GM12878 (cell line): ENCODE measurements at regions not wholly inside any gene's neighbourhood (a gene's known extent, or its start where the extent isn't known, plus 50 kb on each side); places are given as distances from the start of the nearest gene placed in this dataset.

Experiments used
- ATAC-seq: fragments of 200-7000 bp; cut with Tn5 transposase; 3 replicates; pipeline ENCODE4 v1.9.1; 2020; ENCODE audit warnings: mild to moderate bottlenecking, moderate library complexity
- BruUV-seq: library from RNA; stranded (reverse); fragments of 400-500 nt; replicated peaks from 2 replicates; lab custom pipeline; 2021; lab: Mats Ljungman, UMichigan
- CTCF ChIA-PET: fragments of 300-600 bp; sonication (Branson Sonifier 250); formaldehyde crosslinking; extraction: SDS; loops from one replicate; lab custom pipeline; 2021; ENCODE audit warnings: inconsistent platforms; lab: Yijun Ruan, JAX
- POLR2A ChIA-PET: fragments of 350-600 bp; formaldehyde crosslinking; extraction: SDS; loops from one replicate; lab custom pipeline; 2021; ENCODE audit warnings: inconsistent platforms; lab: Charles Lee
- RAD21 ChIA-PET: fragments of 300-600 bp; sonication (Branson Sonifier 250); formaldehyde crosslinking; loops from one replicate; lab custom pipeline; 2023; ENCODE audit warnings: antibody characterized with exemption; ENCODE audit not compliant: unreplicated experiment; lab: Charles Lee
- SMC1A ChIA-PET: fragments of 300-600 bp; sonication (Branson Sonifier 250); formaldehyde crosslinking; loops from one replicate; lab custom pipeline; 2023; ENCODE audit not compliant: unreplicated experiment, uncharacterized antibody; lab: Charles Lee
- DNase-seq: peaks from one replicate; pipeline ENCODE4 v3.0.0-alpha.2; 2011; ENCODE audit warnings: low read depth, low spot score
- FAIRE-seq: peaks from 3 replicates; lab custom pipeline; 2011; peaks lifted over from hg19 to GRCh38; lab: Jason Lieb, UNC
- H2AFZ ChIP-seq: 2 replicates; pipeline ENCODE4 v1.6.0; 2011; ENCODE audit warnings: low read depth, low read length, control low read depth; ENCODE audit not compliant: control insufficient read depth
- H3K27ac ChIP-seq: 2 replicates; pipeline ENCODE4 v1.5.1; 2011; ENCODE audit warnings: control low read depth; ENCODE audit not compliant: control insufficient read depth, insufficient read depth
- H3K27me3 ChIP-seq, 2 experiments: replicated peaks in 1 of 2; 2 replicates each; pipeline versions ENCODE4 v1.6.0 to v1.6.1; 2011; ENCODE audit warnings: low read length in 1 of 2; ENCODE audit not compliant: control insufficient read depth in 2 of 2, insufficient read depth in 2 of 2
- H3K36me3 ChIP-seq, 2 experiments: 2 replicates each; pipeline ENCODE4 v1.5.1; 2011; ENCODE audit warnings: low read length in 1 of 2; ENCODE audit not compliant: control insufficient read depth in 2 of 2, insufficient read depth in 2 of 2
- H3K4me1 ChIP-seq: 2 replicates; pipeline ENCODE4 v1.6.1; 2011; ENCODE audit warnings: mild to moderate bottlenecking, low read length, moderate library complexity, mixed read lengths; ENCODE audit not compliant: control insufficient read depth, insufficient read depth
- H3K4me2 ChIP-seq: 2 replicates; pipeline ENCODE4 v1.6.0; 2011; ENCODE audit warnings: control low read depth; ENCODE audit not compliant: control insufficient read depth, insufficient read depth
- H3K4me3 ChIP-seq: fragments of 200-600 bp; sonication (generic); 2 replicates; pipeline ENCODE4 v1.5.1; 2016
- H3K79me2 ChIP-seq: 2 replicates; pipeline ENCODE4 v1.6.0; 2011; ENCODE audit warnings: low read length; ENCODE audit not compliant: control insufficient read depth, insufficient read depth
- H3K9ac ChIP-seq: 2 replicates; pipeline ENCODE4 v1.8.0; 2011; ENCODE audit warnings: low read length, control low read depth, mixed read lengths; ENCODE audit not compliant: control insufficient read depth, insufficient read depth
- H3K9me3 ChIP-seq: replicated peaks from 3 replicates; pipeline ENCODE4 v1.5.1; 2011; ENCODE audit warnings: mild to moderate bottlenecking, low read length; ENCODE audit not compliant: control insufficient read depth, insufficient read depth
- H4K20me1 ChIP-seq: 2 replicates; pipeline ENCODE4 v1.6.0; 2011; ENCODE audit not compliant: control insufficient read depth, insufficient read depth
- E2F8 ChIP-seq: fragments of 450-650 bp; IDR thresholded peaks from 2 replicates; pipeline ENCODE4 v1.6.1; 2018; ENCODE audit warnings: mild to moderate bottlenecking, low read depth, moderate library complexity; ENCODE audit not compliant: partially characterized antibody
- POLR2A ChIP-seq: IDR thresholded peaks from 2 replicates; pipeline ENCODE4 v1.6.1; 2011; ENCODE audit warnings: low read depth, mild to moderate bottlenecking, low read length
- RAD21 ChIP-seq: IDR thresholded peaks from 2 replicates; pipeline ENCODE4 v1.6.1; 2011; ENCODE audit warnings: mild to moderate bottlenecking, low read depth, low read length, moderate library complexity; ENCODE audit not compliant: insufficient read depth
- TARDBP ChIP-seq: IDR thresholded peaks from 2 replicates; pipeline ENCODE4 v1.6.1; 2016; ENCODE audit warnings: borderline replicate concordance
- ZNF592 ChIP-seq: fragments of 450-650 bp; IDR thresholded peaks from 2 replicates; pipeline ENCODE4 v1.6.1; 2017; ENCODE audit warnings: mild to moderate bottlenecking, moderate library complexity
- WGBS: methylation state at CpG from one replicate; pipeline ENCODE4 v1.1.6; 2016; ENCODE audit warnings: low lambda C conversion rate; ENCODE audit not compliant: insufficient replicate concordance, insufficient coverage; ENCODE audit errors: missing lambda C conversion rate; 5-methylcytosine and 5-hydroxymethylcytosine counted together
- in situ Hi-C: fragments of 300-500 bp; cut with MboI; formaldehyde crosslinking; loops from 9 replicates; pipeline ENCODE4 v1.14.3; 2018; ENCODE audit warnings: mixed read lengths
- intact Hi-C: fragments of 100-400 bp; cut with micrococcal nuclease; formaldehyde crosslinking; loops from one replicate; pipeline ENCODE4 v1.14.2; 2022; ENCODE audit not compliant: unreplicated experiment
- TF ChIP-seq, protein P1 (sequence below): IDR thresholded peaks from 2 replicates; pipeline ENCODE4 v1.6.1; 2011; ENCODE audit warnings: borderline replicate concordance, low read depth, mild to moderate bottlenecking, moderate library complexity, low read length; ENCODE audit not compliant: insufficient read depth, poor library complexity, severe bottlenecking
- TF ChIP-seq, protein P2 (sequence below): fragments of 450-650 bp; formaldehyde crosslinking; IDR thresholded peaks from 2 replicates; pipeline ENCODE4 v1.4.0; 2020; ENCODE audit warnings: mild to moderate bottlenecking, moderate library complexity
- TF ChIP-seq, protein P3 (sequence below): IDR thresholded peaks from 2 replicates; pipeline ENCODE4 v1.6.1; 2012; ENCODE audit warnings: low read depth, low read length, improper control_type of control experiment

DNA sequence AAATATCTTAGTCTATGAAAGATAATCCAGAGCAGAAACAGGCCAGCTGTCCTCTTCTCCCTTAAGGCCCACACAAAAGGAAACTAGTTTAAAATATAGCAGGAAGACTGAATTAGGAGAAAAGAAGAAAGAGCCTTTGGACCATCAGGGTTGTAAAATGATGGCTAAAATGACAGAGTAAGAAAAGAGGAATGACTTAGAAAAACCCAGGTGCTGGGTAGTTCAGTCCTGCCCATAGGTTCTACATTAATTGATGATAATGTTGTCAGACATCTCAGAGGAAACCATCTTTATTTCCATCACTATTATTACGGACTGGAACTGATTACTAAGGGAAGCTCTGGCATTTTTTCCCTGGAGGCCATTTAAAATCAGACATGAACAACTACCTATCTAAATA, 142.8 kb upstream of the STT3B start:
- no peak for DNase-seq
- BruUV-seq = no TSS peak
- no peak for ATAC-seq
- ChIA-PET CTCF (interaction anchor here (1.1 to 4.4 kb wide), 6 partner anchors 12 to 462 kb away, joined by 3 to 26 read pairs (median 4); no protein-coding TSS in a partner anchor), POLR2A (interaction anchor here (1.1 to 1.3 kb wide), 2 partner anchors 12 to 49 kb away, joined by 3 to 5 read pairs; no protein-coding TSS in a partner anchor), RAD21 (interaction anchor here (0.8 to 3.4 kb wide), 5 partner anchors 72 to 311 kb away, joined by 3 to 15 read pairs (median 3); no protein-coding TSS in a partner anchor), SMC1A (interaction anchor here (0.8 to 3.0 kb wide), 10 partner anchors 9 to 147 kb away, joined by 3 to 11 read pairs (median 6); no protein-coding TSS in a partner anchor)
- no peaks in the 10 kb centered on the region for H4K20me1 ChIP-seq
- FAIRE-seq = no peak
- no peaks in the 10 kb centered on the region for H3K79me2 ChIP-seq
- in situ Hi-C loops (no loop called here), intact Hi-C loops (loop anchor here (5.0 kb wide), 1 partner anchor 143 kb away; no protein-coding TSS in a partner anchor)
- peak overlapping the region; percentile 39; the same call in 1 of the 2 replicates for H2AFZ ChIP-seq
- H3K9ac ChIP-seq = no peak overlapping the region
- H3K27me3 ChIP-seq = no peaks in the 10 kb centered on the region
- no peaks in the 10 kb centered on the region; the same call in 2 of the 3 replicates for H3K9me3 ChIP-seq
- H3K36me3 ChIP-seq = no peaks in the 10 kb centered on the region
- peak overlapping the region; percentile 28; the same call in 1 of the 2 replicates for H3K27ac ChIP-seq
- 22% methylated on average over 1 of the region's 1 CpG for WGBS
- H3K4me2 ChIP-seq = no peak overlapping the region; the same call in 1 of the 2 replicates
- no peak overlapping the region for H3K4me3 ChIP-seq
- peaks cover 34% of the 10 kb centered on the region for H3K4me1 ChIP-seq
- no peak for TF ChIP-seq POLR2A
- TF ChIP-seq RAD21 = no peak
- TF ChIP-seq, protein P1, sequence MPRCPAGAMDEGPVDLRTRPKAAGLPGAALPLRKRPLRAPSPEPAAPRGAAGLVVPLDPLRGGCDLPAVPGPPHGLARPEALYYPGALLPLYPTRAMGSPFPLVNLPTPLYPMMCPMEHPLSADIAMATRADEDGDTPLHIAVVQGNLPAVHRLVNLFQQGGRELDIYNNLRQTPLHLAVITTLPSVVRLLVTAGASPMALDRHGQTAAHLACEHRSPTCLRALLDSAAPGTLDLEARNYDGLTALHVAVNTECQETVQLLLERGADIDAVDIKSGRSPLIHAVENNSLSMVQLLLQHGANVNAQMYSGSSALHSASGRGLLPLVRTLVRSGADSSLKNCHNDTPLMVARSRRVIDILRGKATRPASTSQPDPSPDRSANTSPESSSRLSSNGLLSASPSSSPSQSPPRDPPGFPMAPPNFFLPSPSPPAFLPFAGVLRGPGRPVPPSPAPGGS = no peak
- no peak for TF ChIP-seq TARDBP
- TF ChIP-seq, protein P2, sequence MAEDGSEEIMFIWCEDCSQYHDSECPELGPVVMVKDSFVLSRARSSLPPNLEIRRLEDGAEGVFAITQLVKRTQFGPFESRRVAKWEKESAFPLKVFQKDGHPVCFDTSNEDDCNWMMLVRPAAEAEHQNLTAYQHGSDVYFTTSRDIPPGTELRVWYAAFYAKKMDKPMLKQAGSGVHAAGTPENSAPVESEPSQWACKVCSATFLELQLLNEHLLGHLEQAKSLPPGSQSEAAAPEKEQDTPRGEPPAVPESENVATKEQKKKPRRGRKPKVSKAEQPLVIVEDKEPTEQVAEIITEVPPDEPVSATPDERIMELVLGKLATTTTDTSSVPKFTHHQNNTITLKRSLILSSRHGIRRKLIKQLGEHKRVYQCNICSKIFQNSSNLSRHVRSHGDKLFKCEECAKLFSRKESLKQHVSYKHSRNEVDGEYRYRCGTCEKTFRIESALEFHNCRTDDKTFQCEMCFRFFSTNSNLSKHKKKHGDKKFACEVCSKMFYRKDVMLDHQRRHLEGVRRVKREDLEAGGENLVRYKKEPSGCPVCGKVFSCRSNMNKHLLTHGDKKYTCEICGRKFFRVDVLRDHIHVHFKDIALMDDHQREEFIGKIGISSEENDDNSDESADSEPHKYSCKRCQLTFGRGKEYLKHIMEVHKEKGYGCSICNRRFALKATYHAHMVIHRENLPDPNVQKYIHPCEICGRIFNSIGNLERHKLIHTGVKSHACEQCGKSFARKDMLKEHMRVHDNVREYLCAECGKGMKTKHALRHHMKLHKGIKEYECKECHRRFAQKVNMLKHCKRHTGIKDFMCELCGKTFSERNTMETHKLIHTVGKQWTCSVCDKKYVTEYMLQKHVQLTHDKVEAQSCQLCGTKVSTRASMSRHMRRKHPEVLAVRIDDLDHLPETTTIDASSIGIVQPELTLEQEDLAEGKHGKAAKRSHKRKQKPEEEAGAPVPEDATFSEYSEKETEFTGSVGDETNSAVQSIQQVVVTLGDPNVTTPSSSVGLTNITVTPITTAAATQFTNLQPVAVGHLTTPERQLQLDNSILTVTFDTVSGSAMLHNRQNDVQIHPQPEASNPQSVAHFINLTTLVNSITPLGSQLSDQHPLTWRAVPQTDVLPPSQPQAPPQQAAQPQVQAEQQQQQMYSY (CRISPR knock-in tag) = no peak
- TF ChIP-seq, protein P3, sequence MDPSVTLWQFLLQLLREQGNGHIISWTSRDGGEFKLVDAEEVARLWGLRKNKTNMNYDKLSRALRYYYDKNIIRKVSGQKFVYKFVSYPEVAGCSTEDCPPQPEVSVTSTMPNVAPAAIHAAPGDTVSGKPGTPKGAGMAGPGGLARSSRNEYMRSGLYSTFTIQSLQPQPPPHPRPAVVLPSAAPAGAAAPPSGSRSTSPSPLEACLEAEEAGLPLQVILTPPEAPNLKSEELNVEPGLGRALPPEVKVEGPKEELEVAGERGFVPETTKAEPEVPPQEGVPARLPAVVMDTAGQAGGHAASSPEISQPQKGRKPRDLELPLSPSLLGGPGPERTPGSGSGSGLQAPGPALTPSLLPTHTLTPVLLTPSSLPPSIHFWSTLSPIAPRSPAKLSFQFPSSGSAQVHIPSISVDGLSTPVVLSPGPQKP = no peak
- TF ChIP-seq ZNF592 = no peak
- no peak for TF ChIP-seq E2F8
